Activated CD8-positive, alpha-beta memory T cell treated with anti-CD3 and anti-CD28 coated beads for 4 hours (primary cell): ENCODE measurements at regions not wholly inside any gene's neighbourhood (a gene's known extent, or its start where the extent isn't known, plus 50 kb on each side); places are given as distances from the start of the nearest gene placed in this dataset.
A peak's percentile ranks its signal among the peaks of the same experiment; 100 is the strongest.

Experiments used
- DNase-seq, 2 donors: peaks; one replicate each; pipeline ENCODE4 v3.0.0-alpha.2; 2020; ENCODE audit warnings: low read depth in 2 of 2

- no peak for DNase-seq
These were observed 240.4 kb downstream of the KLF6 start for GRCh38 chr10:3544561-3544960.

GRCh38 chr10:3542185-3542611 is 242.8 kb downstream of the KLF6 start:
- no peak for DNase-seq

- no peak for DNase-seq
These were observed 245.2 kb downstream of the KLF6 start for GRCh38 chr10:3539696-3540383.

GRCh38 chr10:3538656-3539531 is 246.1 kb downstream of the KLF6 start:
- DNase-seq: peak in 1 of 2 donors; percentile 6

GRCh38 chr10:3538291-3538655 is 246.7 kb downstream of the KLF6 start:
- DNase-seq: no peak

GRCh38 chr10:3537518-3537917 is 247.5 kb downstream of the KLF6 start:
- DNase-seq: no peak

- DNase-seq: no peak
These were observed 250.0 kb downstream of the KLF6 start for GRCh38 chr10:3535001-3535400.

- no peak for DNase-seq
These were observed 250.6 kb downstream of the KLF6 start for GRCh38 chr10:3534433-3534832.

- DNase-seq: no peak
These were observed 251.7 kb downstream of the KLF6 start for GRCh38 chr10:3533296-3533695.

GRCh38 chr10:3532644-3533043 is 252.4 kb downstream of the KLF6 start:
- DNase-seq: no peak

GRCh38 chr10:3531670-3532069 is 253.3 kb downstream of the KLF6 start:
- no peak for DNase-seq

- no peak for DNase-seq
These were observed 254.0 kb downstream of the KLF6 start for GRCh38 chr10:3530783-3531645.

- no peak for DNase-seq
These were observed 254.7 kb downstream of the KLF6 start for GRCh38 chr10:3530346-3530745.

GRCh38 chr10:3529691-3530090 is 255.3 kb downstream of the KLF6 start:
- no peak for DNase-seq

- DNase-seq: no peak
These were observed 256.1 kb downstream of the KLF6 start for GRCh38 chr10:3528823-3529403.

- no peak for DNase-seq
These were observed 256.7 kb downstream of the KLF6 start for GRCh38 chr10:3528271-3528670.

GRCh38 chr10:3527869-3528268 is 257.1 kb downstream of the KLF6 start:
- DNase-seq: no peak

- no peak for DNase-seq
These were observed 258.1 kb downstream of the KLF6 start for GRCh38 chr10:3526727-3527501.

- no peak for DNase-seq
These were observed 259.1 kb downstream of the KLF6 start for GRCh38 chr10:3525832-3526449.

GRCh38 chr10:3524086-3524960 is 260.7 kb downstream of the KLF6 start:
- DNase-seq: no peak
